Stimulated activated CD8-positive, alpha-beta memory T cell treated with anti-CD3 and anti-CD28 coated beads, Interleukin-4, amount 100 ng/mL, for 4 hours (primary cell): ENCODE measurements at regions not wholly inside any gene's neighbourhood (a gene's known extent, or its start where the extent isn't known, plus 50 kb on each side); places are given as distances from the start of the nearest gene placed in this dataset.

ENCODE experiments used
- DNase-seq, 2 donors: peaks; one replicate each; pipeline ENCODE4 v3.0.0-alpha.2; 2020; ENCODE audit warnings: low read depth in 2 of 2, low spot score in 1 of 2

GRCh38 chr1:195450794-195451193, 1157.4 kb downstream of the KCNT2 start:
- no peak for DNase-seq

- no peak for DNase-seq
These were observed 1168.6 kb downstream of the KCNT2 start for GRCh38 chr1:195439661-195440060.

GRCh38 chr1:195434566-195435203, 1173.6 kb downstream of the KCNT2 start:
- no peak for DNase-seq

GRCh38 chr1:195430826-195431225, 1177.4 kb downstream of the KCNT2 start:
- no peak for DNase-seq

- no peak for DNase-seq
These were observed 1179.3 kb downstream of the KCNT2 start for GRCh38 chr1:195428927-195429326.

- no peak for DNase-seq
These were observed 1192.7 kb downstream of the KCNT2 start for GRCh38 chr1:195415584-195415983.

- no peak for DNase-seq
These were observed 1213.7 kb downstream of the KCNT2 start for GRCh38 chr1:195394567-195394966.

- no peak for DNase-seq
These were observed 1232.0 kb downstream of the KCNT2 start for GRCh38 chr1:195376190-195376589.

- no peak for DNase-seq
These were observed 1234.4 kb downstream of the KCNT2 start for GRCh38 chr1:195373856-195374255.

GRCh38 chr1:195345149-195345548, 1263.1 kb downstream of the KCNT2 start:
- DNase-seq = no peak

GRCh38 chr1:195337646-195338045, 1270.6 kb downstream of the KCNT2 start:
- DNase-seq = no peak

- no peak for DNase-seq
These were observed 1271.4 kb downstream of the KCNT2 start for GRCh38 chr1:195336812-195337211.

GRCh38 chr1:195335541-195335940, 1272.7 kb downstream of the KCNT2 start:
- DNase-seq = no peak

- DNase-seq = no peak
These were observed 1276.1 kb downstream of the KCNT2 start for GRCh38 chr1:195332102-195332501.

GRCh38 chr1:195328681-195329080, 1279.6 kb downstream of the KCNT2 start:
- DNase-seq = no peak

- no peak for DNase-seq
These were observed 1280.1 kb downstream of the KCNT2 start for GRCh38 chr1:195328102-195328501.

GRCh38 chr1:195327361-195327760, 1280.9 kb downstream of the KCNT2 start:
- DNase-seq = no peak

GRCh38 chr1:195326325-195326724, 1281.9 kb downstream of the KCNT2 start:
- no peak for DNase-seq

GRCh38 chr1:195325181-195325580, 1283.1 kb downstream of the KCNT2 start:
- no peak for DNase-seq

GRCh38 chr1:195306281-195306680, 1302.0 kb downstream of the KCNT2 start:
- DNase-seq = no peak

- no peak for DNase-seq
These were observed 1313.3 kb downstream of the KCNT2 start for GRCh38 chr1:195294911-195295310.

GRCh38 chr1:195278644-195279043, 1329.6 kb downstream of the KCNT2 start:
- DNase-seq = no peak

- no peak for DNase-seq
These were observed 1332.5 kb downstream of the KCNT2 start for GRCh38 chr1:195275710-195276109.

GRCh38 chr1:195251900-195252299, 1356.3 kb downstream of the KCNT2 start:
- no peak for DNase-seq
